ENCODE measurements at regions not wholly inside any gene's neighbourhood (a gene's known extent, or its start where the extent isn't known, plus 50 kb on each side); places are given as distances from the start of the nearest gene placed in this dataset.

DNA sequence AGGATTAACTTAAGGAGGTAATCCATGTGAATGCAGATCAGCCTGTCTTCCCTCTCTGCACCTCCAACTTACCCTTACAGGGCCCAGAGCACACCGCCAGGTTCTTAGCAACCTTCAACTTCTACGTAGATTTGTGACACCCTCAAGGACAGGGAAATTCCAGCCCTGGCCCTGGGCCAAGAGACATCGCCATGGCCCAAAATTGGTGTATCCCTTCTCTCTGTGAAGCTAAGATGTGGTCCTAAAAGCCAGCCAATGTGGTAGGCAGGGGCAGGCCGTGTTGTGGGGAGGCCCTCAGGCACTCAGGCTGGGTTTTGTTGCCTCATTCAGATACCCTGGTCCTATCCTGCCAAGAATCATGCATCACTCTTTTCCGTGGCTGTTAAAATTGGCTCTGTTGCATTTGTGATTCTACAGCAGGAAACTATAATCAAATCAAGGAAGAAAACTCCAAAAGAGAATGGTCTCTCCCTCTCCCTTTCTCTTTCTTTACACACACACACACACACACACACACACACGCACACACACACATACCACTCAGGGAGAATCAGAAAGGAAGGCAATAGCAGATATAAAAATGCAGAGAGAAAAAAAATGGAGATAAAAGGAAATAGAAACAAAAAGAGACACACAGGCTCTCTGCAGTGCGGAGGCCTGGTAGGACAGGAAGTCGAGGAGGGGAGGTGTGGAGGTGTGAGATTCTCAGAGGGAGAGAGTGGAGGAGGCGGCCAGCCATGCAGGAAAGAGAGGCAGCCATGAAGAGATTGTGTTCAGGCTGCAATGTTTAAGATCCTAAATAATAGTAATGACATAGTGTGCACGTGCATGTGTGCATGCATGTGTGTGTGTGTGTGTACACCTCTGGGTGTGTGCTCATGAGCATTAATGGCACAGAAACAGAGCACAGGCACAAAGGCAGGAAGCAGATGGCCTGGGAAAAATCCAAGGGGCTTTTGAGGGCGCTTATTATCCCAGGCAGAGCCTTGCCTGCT lies 201.8 kb upstream of the LRFN2 start:
- Histone ChIP-seq H3K27me3 (no peaks in the 10 kb centered on the region), H3K9me3 (no peaks in the 10 kb centered on the region), H3K36me3 (no peaks in the 10 kb centered on the region), H3K4me1 (peaks cover 0 to 12% (median 8%) of the 10 kb centered on the region in 4 donors), H3K4me3 (no peak overlapping the region), H3K27ac (no peak overlapping the region)
- DNase-seq (no peak), ATAC-seq (ENCODE audit: low FRiP score in 2 of 2) (no peak)
- 49 to 68% methylated on average over 11 of the region's 11 CpGs for WGBS, 2 donors
- TF ChIP-seq, protein P1, sequence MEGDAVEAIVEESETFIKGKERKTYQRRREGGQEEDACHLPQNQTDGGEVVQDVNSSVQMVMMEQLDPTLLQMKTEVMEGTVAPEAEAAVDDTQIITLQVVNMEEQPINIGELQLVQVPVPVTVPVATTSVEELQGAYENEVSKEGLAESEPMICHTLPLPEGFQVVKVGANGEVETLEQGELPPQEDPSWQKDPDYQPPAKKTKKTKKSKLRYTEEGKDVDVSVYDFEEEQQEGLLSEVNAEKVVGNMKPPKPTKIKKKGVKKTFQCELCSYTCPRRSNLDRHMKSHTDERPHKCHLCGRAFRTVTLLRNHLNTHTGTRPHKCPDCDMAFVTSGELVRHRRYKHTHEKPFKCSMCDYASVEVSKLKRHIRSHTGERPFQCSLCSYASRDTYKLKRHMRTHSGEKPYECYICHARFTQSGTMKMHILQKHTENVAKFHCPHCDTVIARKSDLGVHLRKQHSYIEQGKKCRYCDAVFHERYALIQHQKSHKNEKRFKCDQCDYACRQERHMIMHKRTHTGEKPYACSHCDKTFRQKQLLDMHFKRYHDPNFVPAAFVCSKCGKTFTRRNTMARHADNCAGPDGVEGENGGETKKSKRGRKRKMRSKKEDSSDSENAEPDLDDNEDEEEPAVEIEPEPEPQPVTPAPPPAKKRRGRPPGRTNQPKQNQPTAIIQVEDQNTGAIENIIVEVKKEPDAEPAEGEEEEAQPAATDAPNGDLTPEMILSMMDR (IDR thresholded peaks at IDR 0.05), result no peak
- TF ChIP-seq POLR2A (IDR thresholded peaks at IDR 0.05) (no peak), POLR2AphosphoS5 (IDR thresholded peaks at IDR 0.05) (no peak), EP300 (IDR thresholded peaks at IDR 0.05) (no peak)

DNA sequence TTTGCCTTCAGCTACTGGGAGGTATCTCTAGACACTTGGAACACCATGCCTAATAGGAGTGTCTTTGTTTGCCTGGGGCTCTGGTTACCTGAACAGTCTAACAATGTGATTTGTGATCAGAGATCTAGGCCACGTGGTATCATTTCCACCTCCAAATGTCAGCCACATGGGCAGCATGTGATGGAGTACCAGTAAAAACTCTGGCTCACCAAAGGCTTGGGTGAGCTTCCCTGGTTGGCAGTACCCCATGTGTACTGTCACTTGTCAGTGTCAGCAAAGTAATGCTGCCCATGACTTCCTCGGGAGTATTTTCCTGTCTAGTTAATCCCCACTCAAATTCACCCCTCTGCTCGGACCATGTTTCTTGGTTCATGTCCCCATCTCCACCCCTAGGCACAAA lies 195.2 kb upstream of the LRFN2 start:
- Histone ChIP-seq H3K4me1 (no peaks in the 10 kb centered on the region), H3K36me3 (no peaks in the 10 kb centered on the region)
- TF ChIP-seq POLR2A (IDR thresholded peaks at IDR 0.05), result no peak
- TF ChIP-seq POLR2AphosphoS5 (IDR thresholded peaks at IDR 0.05), result no peak
- no peak for TF ChIP-seq EP300 (IDR thresholded peaks at IDR 0.05)
- TF ChIP-seq, protein P1 (IDR thresholded peaks at IDR 0.05), result no peak

DNA sequence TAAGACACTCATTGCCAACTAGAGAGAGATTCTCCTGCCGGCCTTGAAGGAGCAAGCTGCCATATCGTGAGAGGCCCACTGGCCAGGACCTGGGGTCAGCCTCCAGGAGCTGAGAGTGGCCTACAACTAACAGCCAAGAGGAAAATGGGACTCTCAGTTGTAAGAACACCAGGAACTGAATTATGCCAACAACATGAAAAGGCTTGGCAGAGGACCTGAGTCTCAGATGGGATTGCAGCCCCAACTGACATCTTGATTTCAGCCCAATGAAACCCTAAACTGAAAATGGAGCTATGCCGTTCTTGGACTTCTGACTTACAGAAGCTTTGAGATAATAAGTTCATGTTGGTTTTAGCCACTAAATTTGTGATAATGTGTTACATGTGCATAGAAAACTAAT lies 193.5 kb upstream of the LRFN2 start:
- no peaks in the 10 kb centered on the region for H3K4me1 ChIP-seq
- no peak for ATAC-seq (ENCODE audit: low FRiP score in 2 of 2)
- no peaks in the 10 kb centered on the region for H3K9me3 ChIP-seq
- WGBS, 2 donors, result 97 to 100% methylated on average over 3 of the region's 3 CpGs
- TF ChIP-seq POLR2AphosphoS5 (IDR thresholded peaks at IDR 0.05), result no peak
- no peak for TF ChIP-seq POLR2A (IDR thresholded peaks at IDR 0.05)
- TF ChIP-seq, protein P1 (IDR thresholded peaks at IDR 0.05), result no peak
- H3K27ac ChIP-seq, result no peak overlapping the region
- H3K27me3 ChIP-seq, result no peaks in the 10 kb centered on the region
- no peak overlapping the region for H3K4me3 ChIP-seq
- no peaks in the 10 kb centered on the region for H3K36me3 ChIP-seq
- no peak for DNase-seq

More for the DNA sequence above, 195.2 kb upstream of the LRFN2 start:
- no peak overlapping the region for H3K4me3 ChIP-seq
- WGBS, 2 donors, result 91 to 94% methylated on average over 2 to 3 of the region's 3 CpGs
- no peak for DNase-seq
- no peak for ATAC-seq (ENCODE audit: low FRiP score in 2 of 2)
- H3K27me3 ChIP-seq, result no peaks in the 10 kb centered on the region
- H3K9me3 ChIP-seq, result no peaks in the 10 kb centered on the region
- no peak overlapping the region for H3K27ac ChIP-seq

DNA sequence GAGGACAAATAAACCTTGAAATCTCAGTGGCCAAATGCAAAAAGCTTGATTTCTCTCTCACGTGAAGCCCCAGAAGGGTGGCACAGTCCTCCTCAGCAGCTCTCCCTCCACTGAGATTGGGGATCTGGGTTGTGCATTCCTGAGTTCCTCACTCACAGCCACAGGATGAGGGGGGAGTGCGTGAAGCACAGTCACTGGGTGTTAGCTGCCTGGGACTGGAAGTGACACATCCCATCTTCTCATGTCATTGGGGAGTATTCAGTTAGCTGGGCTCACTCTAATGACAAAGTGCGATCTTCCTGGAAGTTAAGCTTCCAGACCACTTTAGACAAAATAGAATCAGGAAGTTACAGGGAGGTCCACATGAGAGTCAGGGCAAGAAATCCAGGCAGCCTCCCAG lies 192.2 kb upstream of the LRFN2 start:
- H3K27ac ChIP-seq, result no peak overlapping the region
- no peak for DNase-seq
- H3K27me3 ChIP-seq, result no peaks in the 10 kb centered on the region
- WGBS, 2 donors, result 79 to 86% methylated on average over 1 to 3 of the region's 3 CpGs
- H3K36me3 ChIP-seq, result no peaks in the 10 kb centered on the region
- TF ChIP-seq EP300 (IDR thresholded peaks at IDR 0.05) (no peak), POLR2A (IDR thresholded peaks at IDR 0.05) (no peak), POLR2AphosphoS5 (IDR thresholded peaks at IDR 0.05) (no peak)
- TF ChIP-seq, protein P1 (IDR thresholded peaks at IDR 0.05), result no peak
- ATAC-seq (ENCODE audit: low FRiP score in 2 of 2), result no peak
- no peaks in the 10 kb centered on the region for H3K9me3 ChIP-seq
- no peak overlapping the region for H3K4me3 ChIP-seq
- no peaks in the 10 kb centered on the region for H3K4me1 ChIP-seq
